ENCODE measurements at regions not wholly inside any gene's neighbourhood (a gene's known extent, or its start where the extent isn't known, plus 50 kb on each side); places are given as distances from the start of the nearest gene placed in this dataset.
A peak's percentile ranks its signal among the peaks of the same experiment; 100 is the strongest.

GRCh38 chr6:1081551-1082284, 230.2 kb upstream of the FOXQ1 start:
- DNase-seq: no peak

- DNase-seq: peak in 1 of 2 experiments; percentile 37
Observed at GRCh38 chr6:1080453-1081337, 231.2 kb upstream of the FOXQ1 start.

GRCh38 chr6:1079525-1079924, 232.4 kb upstream of the FOXQ1 start:
- no peak for DNase-seq

GRCh38 chr6:1077478-1078416, 234.2 kb upstream of the FOXQ1 start:
- DNase-seq: no peak

GRCh38 chr6:1076531-1077459, 235.1 kb upstream of the FOXQ1 start:
- no peak for DNase-seq

- no peak for DNase-seq
Observed at GRCh38 chr6:1075880-1076279, 236.0 kb upstream of the FOXQ1 start.

- DNase-seq: no peak
Observed at GRCh38 chr6:1075444-1075843, 236.5 kb upstream of the FOXQ1 start.

GRCh38 chr6:1070085-1070521, 241.8 kb upstream of the FOXQ1 start:
- DNase-seq: no peak

GRCh38 chr6:1068905-1069304, 243.0 kb upstream of the FOXQ1 start:
- no peak for DNase-seq

GRCh38 chr6:1068068-1068467, 243.8 kb upstream of the FOXQ1 start:
- no peak for DNase-seq

- DNase-seq: no peak
Observed at GRCh38 chr6:1067346-1067745, 244.6 kb upstream of the FOXQ1 start.

- DNase-seq: no peak
Observed at GRCh38 chr6:1066449-1067090, 245.3 kb upstream of the FOXQ1 start.

- DNase-seq: no peak
Observed at GRCh38 chr6:1065986-1066385, 245.9 kb upstream of the FOXQ1 start.

- no peak for DNase-seq
Observed at GRCh38 chr6:1063671-1064355, 248.1 kb upstream of the FOXQ1 start.

- peak in 1 of 2 experiments; percentile 13 for DNase-seq
Observed at GRCh38 chr6:1062786-1063545, 248.9 kb upstream of the FOXQ1 start.

GRCh38 chr6:1059596-1059995, 252.3 kb upstream of the FOXQ1 start:
- no peak for DNase-seq

- DNase-seq: peak; percentile 56 to 68
Observed at GRCh38 chr6:1057490-1058135, 254.3 kb upstream of the FOXQ1 start.

- no peak for DNase-seq
Observed at GRCh38 chr6:1055015-1055921, 256.6 kb upstream of the FOXQ1 start.
